HepG2 (cell line): ENCODE measurements at regions not wholly inside any gene's neighbourhood (a gene's known extent, or its start where the extent isn't known, plus 50 kb on each side); places are given as distances from the start of the nearest gene placed in this dataset.

Experiments
- ATAC-seq: fragments of 200-7000 bp; cut with Tn5 transposase; 3 replicates; pipeline ENCODE4 v1.9.1; 2020; ENCODE audit warnings: mild to moderate bottlenecking, moderate library complexity
- BruUV-seq: library from RNA; stranded (reverse); fragments of 400-500 nt; replicated peaks from 2 replicates; lab custom pipeline; 2021; lab: Mats Ljungman, UMichigan
- CTCF ChIA-PET: fragments of 300-600 bp; formaldehyde crosslinking; extraction: SDS; loops from one replicate; lab custom pipeline; 2021; ENCODE audit warnings: low total read pairs, inconsistent platforms, low intra/inter-chr PET ratio; lab: Yijun Ruan, JAX
- POLR2A ChIA-PET: fragments of 350-600 bp; sonication (Branson Sonifier 250); formaldehyde crosslinking; loops from one replicate; lab custom pipeline; 2020; ENCODE audit warnings: antibody characterized with exemption, inconsistent platforms; lab: Yijun Ruan, JAX
- DNase-seq: peaks from one replicate; pipeline ENCODE4 v3.0.0-alpha.2; 2015; ENCODE audit warnings: low spot score
- FAIRE-seq: peaks from 3 replicates; lab custom pipeline; 2011; peaks lifted over from hg19 to GRCh38; lab: Jason Lieb, UNC
- H2AFZ ChIP-seq: one replicate; pipeline ENCODE4 v1.6.1; 2011; ENCODE audit warnings: low read length, inconsistent platforms
- H3K27ac ChIP-seq: fragments of 300-600 bp; 3 replicates; pipeline ENCODE4 v1.8.0; 2011; ENCODE audit warnings: mixed run types, mild to moderate bottlenecking, mixed read lengths, low read length, inconsistent platforms; ENCODE audit not compliant: insufficient read depth; ENCODE audit errors: extremely low read length
- H3K27me3 ChIP-seq, 2 experiments: fragments of 200-600 bp in 1 of 2; 2 replicates in 1 of 2; 3 replicates in 1 of 2; pipeline versions ENCODE4 v1.6.0 to v1.8.0; 2011; ENCODE audit warnings: low read length in 2 of 2, mild to moderate bottlenecking in 2 of 2, moderate library complexity in 2 of 2, inconsistent platforms in 1 of 2; ENCODE audit not compliant: insufficient read depth in 2 of 2, control insufficient read depth in 1 of 2
- H3K36me3 ChIP-seq, 2 experiments: fragments of 200-600 bp in 1 of 2; replicated peaks in 1 of 2; 2 replicates in 1 of 2; 3 replicates in 1 of 2; pipeline versions ENCODE4 v1.5.1 to v1.8.0; 2011; ENCODE audit warnings: low read length in 2 of 2, inconsistent platforms in 1 of 2; ENCODE audit not compliant: insufficient read depth in 2 of 2, control insufficient read depth in 1 of 2
- H3K4me1 ChIP-seq: 2 replicates; pipeline ENCODE4 v1.5.1; 2012; ENCODE audit warnings: low read length, inconsistent platforms; ENCODE audit not compliant: insufficient read depth
- H3K4me2 ChIP-seq: 2 replicates; pipeline ENCODE4 v1.6.0; 2011; ENCODE audit warnings: low read depth, low read length, inconsistent platforms
- H3K4me3 ChIP-seq, 3 experiments: fragments of 200-600 bp in 1 of 3; sonication (generic), shearing (Covaris generic) in 1 of 3; replicated peaks in 1 of 3; 2 replicates each; pipeline ENCODE4 v1.5.1; 2011 to 2016; ENCODE audit warnings: low read length in 3 of 3, inconsistent platforms in 2 of 3, low read depth in 2 of 3, mild to moderate bottlenecking in 2 of 3, control low read depth in 1 of 3, mixed read lengths in 1 of 3; ENCODE audit not compliant: insufficient read depth in 1 of 3
- H3K79me2 ChIP-seq: one replicate; pipeline ENCODE4 v1.6.1; 2011; ENCODE audit warnings: low read length, inconsistent platforms; ENCODE audit not compliant: insufficient read depth
- H3K9ac ChIP-seq: 2 replicates; pipeline ENCODE4 v1.6.0; 2011; ENCODE audit warnings: mild to moderate bottlenecking, low read depth, low read length, inconsistent platforms; ENCODE audit not compliant: insufficient read depth
- H3K9me3 ChIP-seq: 2 replicates; pipeline ENCODE4 v1.5.1; 2012; ENCODE audit warnings: mild to moderate bottlenecking, low read length
- H4K20me1 ChIP-seq: 2 replicates; pipeline ENCODE4 v1.6.0; 2011; ENCODE audit warnings: inconsistent platforms, mild to moderate bottlenecking, low read length, moderate library complexity; ENCODE audit not compliant: insufficient read depth
- CBX1 ChIP-seq: IDR thresholded peaks from one replicate; pipeline ENCODE4 v1.6.1; 2016; ENCODE audit warnings: antibody characterized with exemption, low read depth
- E2F5 ChIP-seq: sonication (generic); formaldehyde crosslinking; conservative IDR thresholded peaks from 2 replicates; pipeline ENCODE4 v1.4.0; 2020; ENCODE audit warnings: missing genetic modification reagents
- PATZ1 ChIP-seq: sonication (generic); formaldehyde crosslinking; IDR thresholded peaks from 2 replicates; pipeline ENCODE4 v1.4.0; 2020; ENCODE audit warnings: missing genetic modification reagents
- PRMT3 ChIP-seq: sonication (generic); formaldehyde crosslinking; IDR thresholded peaks from 2 replicates; pipeline ENCODE4 v1.8.1; 2022; ENCODE audit warnings: low read depth, mild to moderate bottlenecking, moderate library complexity, missing genetic modification reagents, borderline replicate concordance
- SIN3B ChIP-seq: fragments of 150-350 bp; IDR thresholded peaks from 2 replicates; pipeline ENCODE4 v1.6.1; 2014; ENCODE audit warnings: low read length
- SMAD9 ChIP-seq: sonication (generic); formaldehyde crosslinking; IDR thresholded peaks from 2 replicates; pipeline ENCODE4 v1.5.1; 2020; ENCODE audit warnings: mild to moderate bottlenecking, missing genetic modification reagents
- TCF7 ChIP-seq: sonication (generic); IDR thresholded peaks from 2 replicates; pipeline ENCODE4 v1.6.1; 2016; ENCODE audit warnings: antibody characterized with exemption, low read depth
- TGIF2 ChIP-seq: IDR thresholded peaks from 2 replicates; pipeline ENCODE4 v1.6.1; 2016; ENCODE audit warnings: control low read depth, missing compliant biosample characterization
- UBTF ChIP-seq: sonication (generic); formaldehyde crosslinking; IDR thresholded peaks from 2 replicates; pipeline ENCODE4 v1.4.0; 2020; ENCODE audit warnings: mild to moderate bottlenecking, missing genetic modification reagents
- ZNF281 ChIP-seq: sonication (generic); formaldehyde crosslinking; IDR thresholded peaks from 2 replicates; pipeline ENCODE4 v1.4.0; 2020; ENCODE audit warnings: missing genetic modification reagents, borderline replicate concordance
- ZNF674 ChIP-seq: sonication (generic); formaldehyde crosslinking; IDR thresholded peaks from 2 replicates; pipeline ENCODE4 v1.5.0; 2020; ENCODE audit warnings: low read depth, mild to moderate bottlenecking, missing genetic modification reagents
- WGBS: methylation state at CpG from one replicate; pipeline ENCODE4 v1.1.6; 2017; ENCODE audit warnings: low lambda C conversion rate; 5-methylcytosine and 5-hydroxymethylcytosine counted together
- in situ Hi-C: cut with HindIII; loops from 2 replicates; pipeline ENCODE4 v1.10.0; 2017; ENCODE audit warnings: low pct_unique_long_range_greater_than_20kb; ENCODE audit not compliant: extremely low pct_ligation_motif_present
- intact Hi-C: fragments of 100-400 bp; cut with micrococcal nuclease; formaldehyde crosslinking; loops from one replicate; pipeline ENCODE4 v1.10.0; 2022; ENCODE audit not compliant: unreplicated experiment

- BruUV-seq = no TSS peak
- no peaks in the 10 kb centered on the region for H3K9me3 ChIP-seq
- no peak for TF ChIP-seq SIN3B
- no peak for TF ChIP-seq ZNF674 (CRISPR knock-in tag)
- no peak for TF ChIP-seq PATZ1 (CRISPR knock-in tag)
- no peak for TF ChIP-seq CBX1
- TF ChIP-seq TCF7 = no peak
- no peak for TF ChIP-seq TGIF2 (CRISPR knock-in tag)
- TF ChIP-seq UBTF (CRISPR knock-in tag) = no peak
- TF ChIP-seq SMAD9 (CRISPR knock-in tag) = no peak
- TF ChIP-seq ZNF281 = no peak
- no peak for TF ChIP-seq PRMT3 (CRISPR knock-in tag)
- TF ChIP-seq E2F5 (CRISPR knock-in tag) = no peak
- intact Hi-C loops (no loop called here), in situ Hi-C loops (no loop called here)
- no peaks in the 10 kb centered on the region for H3K79me2 ChIP-seq
- no peak overlapping the region for H3K9ac ChIP-seq
- WGBS = 36% methylated on average over 6 of the region's 11 CpGs
- H3K27ac ChIP-seq = no peak overlapping the region
- no peaks in the 10 kb centered on the region for H4K20me1 ChIP-seq
- H3K4me1 ChIP-seq = no peaks in the 10 kb centered on the region
- no peak overlapping the region for H2AFZ ChIP-seq
- DNase-seq (no peak), FAIRE-seq (no peak), ATAC-seq (no peak)
- peaks cover 2 to 26% of the 10 kb centered on the region in 2 experiments; a peak in 3 of 5 replicates for H3K27me3 ChIP-seq
- H3K4me3 ChIP-seq = no peak overlapping the region
- ChIA-PET POLR2A (no interaction called here), CTCF (no interaction called here)
- H3K4me2 ChIP-seq = no peak overlapping the region
- H3K36me3 ChIP-seq = no peaks in the 10 kb centered on the region
Observed at GRCh38 chr19:33887891-33888290, 91.2 kb downstream of the KCTD15 start.
